GM21717 (cell line): ENCODE measurements at regions not wholly inside any gene's neighbourhood (a gene's known extent, or its start where the extent isn't known, plus 50 kb on each side); places are given as distances from the start of the nearest gene placed in this dataset.
A peak's percentile ranks its signal among the peaks of the same experiment; 100 is the strongest.

Source experiments
- ATAC-seq: cut with Tn5 transposase; IDR thresholded peaks from one replicate; pipeline ENCODE4 v1.9.1; 2021; ENCODE audit warnings: mild to moderate bottlenecking, moderate library complexity; ENCODE audit not compliant: unreplicated experiment

GRCh38 chr1:229991104-229991513 lies 75.9 kb upstream of the GALNT2 start:
- no peak for ATAC-seq

GRCh38 chr1:229991724-229992333 lies 75.2 kb upstream of the GALNT2 start:
- no peak for ATAC-seq

GRCh38 chr1:229993060-229993459 lies 74.0 kb upstream of the GALNT2 start:
- ATAC-seq = peak; percentile 62

DNA sequence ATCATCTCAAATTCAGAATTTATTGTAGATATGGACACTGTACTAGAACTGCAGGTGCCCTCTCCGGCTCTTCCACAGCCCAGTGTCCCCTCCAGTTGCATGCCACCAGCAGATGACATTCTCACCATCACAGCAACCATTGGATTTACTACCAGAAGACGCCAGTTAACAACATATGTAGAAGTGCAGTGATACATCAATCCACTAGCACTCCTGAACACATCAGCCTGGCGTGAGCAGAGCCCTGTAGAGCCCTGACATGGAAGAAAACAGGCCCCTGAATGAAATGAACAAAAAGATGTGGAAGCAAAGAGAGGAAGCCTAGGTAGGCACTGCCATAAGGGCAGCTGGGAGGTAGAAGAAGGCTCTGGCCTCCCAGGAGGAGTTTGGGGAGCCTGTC lies 73.1 kb upstream of the GALNT2 start:
- no peak for ATAC-seq

DNA sequence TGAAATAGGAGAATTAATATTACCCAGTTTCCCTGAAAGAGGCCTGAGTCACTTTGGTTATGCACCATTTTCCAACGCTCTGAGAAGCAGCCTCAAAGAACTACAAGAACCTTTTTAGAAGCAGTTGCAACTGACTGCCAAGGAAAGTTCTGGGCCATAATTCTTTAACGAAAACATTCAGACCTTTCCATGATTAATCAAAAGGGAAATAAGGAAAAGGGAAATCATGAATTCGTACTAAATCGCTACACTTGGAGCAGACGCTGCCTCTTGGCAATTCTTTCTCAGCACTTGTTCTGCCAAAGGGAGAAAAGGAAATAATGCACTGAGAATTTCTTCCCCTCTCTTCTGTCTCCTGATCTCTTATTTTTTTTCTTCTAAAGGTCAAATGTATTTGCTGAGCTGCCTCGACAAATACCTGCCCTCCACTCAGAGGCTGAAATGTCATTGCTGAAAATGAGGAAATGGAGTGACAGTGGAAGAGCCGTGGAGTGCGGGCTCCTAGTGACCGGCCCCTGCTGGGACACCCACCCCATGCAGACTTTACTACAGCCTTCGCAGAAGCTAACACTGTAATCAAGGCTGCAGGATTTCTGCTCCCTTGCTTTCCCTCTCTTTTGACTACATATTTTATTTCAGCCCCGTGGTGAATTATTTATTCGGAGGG lies 67.9 kb upstream of the GALNT2 start:
- no peak for ATAC-seq

GRCh38 chr1:230000493-230001184 lies 66.4 kb upstream of the GALNT2 start:
- ATAC-seq = no peak

DNA sequence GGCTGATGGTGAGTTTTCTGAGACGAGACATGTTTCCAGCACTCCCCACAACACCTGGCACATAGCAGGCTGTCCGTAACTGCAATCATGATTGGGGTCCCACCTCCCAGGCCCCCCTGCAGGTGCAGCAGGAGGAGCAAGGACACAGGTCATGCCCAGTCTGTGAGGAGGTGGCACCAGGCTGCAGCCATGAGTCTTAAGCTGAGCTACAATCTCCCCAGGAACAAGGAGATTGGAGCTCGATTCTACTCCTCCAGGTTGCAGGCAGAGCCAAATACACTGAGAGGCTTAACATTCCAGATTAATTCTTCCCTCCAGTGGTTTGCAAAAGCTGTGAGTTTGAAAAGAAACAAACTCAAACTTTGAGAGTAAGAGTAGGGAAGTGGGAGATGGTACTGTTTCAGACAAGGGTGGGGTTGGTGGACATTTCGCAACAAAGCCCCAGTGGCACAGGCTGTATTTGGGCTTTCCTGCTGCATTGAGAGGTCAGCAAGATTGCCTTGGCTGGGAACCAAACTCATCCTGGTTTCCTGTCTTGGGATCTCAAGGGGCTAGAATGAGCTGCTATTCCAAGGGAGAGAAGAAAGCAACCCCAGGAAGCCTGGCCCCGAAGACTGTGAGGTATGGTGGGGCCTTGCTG lies 64.8 kb upstream of the GALNT2 start:
- no peak for ATAC-seq

DNA sequence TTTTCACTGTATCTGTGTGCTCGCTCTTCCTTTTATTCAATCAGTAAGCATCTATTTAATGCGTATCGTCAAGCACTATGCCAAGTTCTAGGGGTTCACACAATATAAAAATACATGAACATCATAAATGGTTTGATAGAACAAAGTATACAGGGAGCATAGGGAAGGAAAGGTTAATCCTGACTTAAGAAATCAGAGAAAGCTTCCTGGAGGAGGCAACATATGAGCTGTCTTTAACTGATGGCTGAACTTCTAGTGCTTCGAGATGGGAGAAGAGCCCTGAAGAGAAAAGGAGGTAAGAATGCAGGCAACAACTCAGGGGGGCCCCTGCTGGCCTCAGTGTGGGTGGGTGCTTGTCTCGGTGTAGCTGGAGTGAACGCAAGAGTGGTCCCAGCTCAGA lies 63.6 kb upstream of the GALNT2 start:
- ATAC-seq = no peak

DNA sequence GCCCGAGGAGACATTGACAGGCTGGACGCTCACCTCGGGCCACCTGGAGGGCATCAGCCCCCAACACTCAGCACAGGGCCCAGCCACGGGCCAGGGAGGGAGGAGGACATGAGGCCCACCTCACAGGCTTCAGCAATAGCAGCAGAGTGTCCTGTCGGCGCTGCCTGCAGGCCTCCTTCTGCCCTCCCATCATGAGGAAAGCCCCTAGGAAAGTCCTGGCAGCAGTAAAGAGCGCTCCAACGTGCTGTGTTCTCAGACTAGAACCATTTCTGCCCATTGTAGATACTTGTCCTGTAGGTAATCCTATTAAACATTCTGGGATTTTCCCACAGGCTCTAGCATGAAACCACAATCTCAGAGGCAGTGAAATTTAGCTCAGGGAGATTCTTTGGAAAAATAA lies 62.0 kb upstream of the GALNT2 start:
- no peak for ATAC-seq

DNA sequence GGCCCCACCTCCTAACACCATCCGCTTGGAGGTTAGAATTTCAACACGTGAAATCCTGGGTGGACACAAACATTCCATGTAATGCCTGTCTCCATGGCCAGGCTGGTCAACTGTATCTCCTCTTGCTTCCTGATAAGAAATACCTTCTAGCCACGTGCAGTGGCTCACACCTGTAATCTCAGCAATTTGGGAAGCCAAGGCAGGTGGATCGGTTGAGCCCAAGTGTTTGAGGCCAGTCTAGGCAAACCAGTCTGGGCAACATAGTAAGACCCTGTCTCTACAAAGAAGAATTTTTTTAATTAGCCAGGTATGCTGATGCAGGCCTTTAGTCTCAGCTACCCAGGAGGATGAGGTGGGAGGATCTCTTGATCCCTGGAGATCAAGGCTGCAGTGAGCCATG lies 58.3 kb upstream of the GALNT2 start:
- no peak for ATAC-seq

- no peak for ATAC-seq
These were observed 57.3 kb upstream of the GALNT2 start for GRCh38 chr1:230009611-230010313.

- no peak for ATAC-seq
These were observed 56.3 kb upstream of the GALNT2 start for GRCh38 chr1:230010603-230011332.

DNA sequence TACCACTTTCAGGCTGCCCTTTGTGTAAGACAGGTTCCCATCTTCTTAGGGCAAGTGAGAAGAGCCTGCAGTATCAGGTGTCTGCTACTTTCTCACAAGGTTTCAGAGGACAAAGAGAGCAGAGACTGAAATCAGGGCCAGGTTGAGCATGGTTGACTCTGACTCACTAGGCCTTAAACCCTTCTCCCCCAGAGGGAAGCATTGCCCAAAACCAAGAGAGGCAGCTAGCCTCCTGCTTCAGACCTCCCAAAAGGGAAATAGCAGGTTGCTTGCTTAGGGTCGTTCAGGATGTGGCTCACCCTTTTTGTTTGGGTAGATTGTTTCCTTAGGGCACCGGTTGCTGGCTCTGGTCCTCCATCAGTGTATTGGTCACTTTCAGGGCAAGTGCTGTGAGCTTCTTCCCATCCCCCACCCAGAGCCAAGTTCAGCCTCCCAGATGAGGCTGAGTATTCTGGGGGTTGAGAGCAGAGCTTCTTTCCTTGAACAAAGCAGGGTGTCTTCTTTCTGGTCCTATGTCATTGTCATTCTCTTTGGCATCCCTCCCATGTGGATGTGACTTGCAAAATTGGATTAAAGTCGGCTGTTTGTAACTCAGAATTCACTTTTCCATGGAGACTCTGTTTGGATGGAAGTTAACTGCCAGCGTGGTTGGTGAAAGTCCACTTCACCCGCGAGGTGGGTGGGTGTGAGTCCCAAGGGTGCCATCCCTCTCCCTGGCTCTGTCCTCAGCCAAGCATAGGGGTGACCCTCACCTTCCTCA lies 55.5 kb upstream of the GALNT2 start:
- no peak for ATAC-seq

GRCh38 chr1:230012093-230012393 lies 55.0 kb upstream of the GALNT2 start:
- no peak for ATAC-seq

- no peak for ATAC-seq
These were observed 54.3 kb upstream of the GALNT2 start for GRCh38 chr1:230012741-230013140.

DNA sequence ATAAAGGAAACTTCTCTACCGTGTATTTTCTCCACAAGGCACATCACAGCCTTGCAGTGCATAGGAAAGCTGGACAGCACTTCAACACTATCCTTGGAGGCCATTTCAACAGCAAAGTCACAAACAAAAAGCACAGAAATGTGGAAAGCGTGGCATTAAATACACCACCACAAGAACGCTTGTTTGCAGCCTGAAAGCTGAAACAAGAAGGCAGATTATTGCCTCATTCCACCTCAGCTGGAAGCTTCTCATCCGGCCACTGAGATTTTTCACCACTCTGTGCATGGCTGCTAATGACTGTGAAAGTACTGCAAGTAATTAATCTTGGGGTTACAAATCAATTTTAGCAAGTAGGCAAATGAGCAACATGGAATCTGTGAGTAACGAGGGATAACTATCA lies 50.9 kb upstream of the GALNT2 start:
- no peak for ATAC-seq
